NCI-H2227 treated with DMSO at 0.1 percent for 48 hours (cell line): ENCODE measurements at regions not wholly inside any gene's neighbourhood (a gene's known extent, or its start where the extent isn't known, plus 50 kb on each side); places are given as distances from the start of the nearest gene placed in this dataset.
"Not testable (repeated sequence)": the region's sequence is repeated elsewhere in the genome, so short reads cannot be mapped to it uniquely, and the experiment has no call there.

Experiments used
- DNase-seq: peaks from one replicate; lab custom pipeline; 2025; lab: John Stamatoyannopoulos, UW

DNA sequence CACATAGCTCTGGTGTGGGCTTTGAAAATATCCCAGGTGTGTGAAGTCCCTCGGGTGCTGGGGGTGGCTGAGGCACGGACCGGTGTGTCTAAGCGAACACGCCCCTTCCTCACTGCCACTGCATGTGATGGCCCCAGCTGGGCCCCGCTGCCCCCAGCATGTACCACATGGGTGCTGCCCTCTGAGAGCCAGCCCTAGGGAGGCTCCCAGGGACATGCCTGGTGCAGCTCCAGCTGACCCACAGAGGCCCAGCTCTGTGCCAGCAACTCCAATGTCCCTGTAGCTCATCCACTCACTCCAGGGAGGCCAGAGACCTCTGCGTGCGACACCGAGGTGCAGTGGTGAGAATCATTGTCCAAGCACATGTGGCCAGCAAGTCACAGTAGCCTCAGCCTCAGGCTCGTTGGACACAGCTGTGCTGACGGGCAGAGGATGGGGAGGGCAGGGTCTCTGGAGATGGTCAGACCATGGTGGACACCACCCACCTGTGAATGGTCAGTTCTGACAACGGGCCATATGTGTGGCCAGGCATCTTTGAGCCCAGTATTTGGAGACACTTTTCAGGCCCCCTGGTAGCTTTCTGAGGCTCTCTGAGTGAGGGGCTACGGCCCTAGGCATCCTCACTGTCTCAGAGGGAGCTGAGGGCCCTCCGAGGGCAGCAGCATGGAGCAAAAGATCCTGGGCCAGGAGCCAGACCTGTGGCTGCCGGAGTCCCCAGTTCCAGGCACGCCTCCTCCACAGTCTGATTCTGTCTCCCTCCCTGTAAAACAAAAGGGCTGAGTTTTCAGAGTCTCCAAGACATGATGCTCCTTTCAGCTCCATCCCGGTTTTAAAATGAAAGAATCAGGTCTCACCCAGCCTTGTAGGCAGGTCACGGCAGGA lies 220.7 kb downstream of the NDUFA10 start:
- DNase-seq, result no peak

DNA sequence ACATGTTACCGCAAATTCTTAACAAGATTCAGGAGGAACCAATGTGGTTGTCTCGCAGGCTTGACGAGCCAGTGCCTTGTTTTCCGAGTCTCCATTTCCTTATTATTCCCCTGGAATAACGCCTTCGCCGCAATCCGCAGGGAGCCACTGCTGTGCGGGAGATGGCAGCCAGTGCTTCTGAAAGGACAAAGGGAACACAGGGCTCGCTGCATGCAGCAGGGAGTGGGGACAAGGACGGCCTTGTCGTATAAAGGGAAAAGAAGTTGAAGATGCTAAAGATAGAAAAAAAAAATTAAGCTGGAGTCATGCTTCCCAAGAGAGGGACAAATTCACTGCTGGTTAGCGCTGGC lies 221.4 kb downstream of the NDUFA10 start:
- DNase-seq, result no peak

- DNase-seq, result no peak
Observed at GRCh38 chr2:239803102-239803765, 221.9 kb downstream of the NDUFA10 start.

DNA sequence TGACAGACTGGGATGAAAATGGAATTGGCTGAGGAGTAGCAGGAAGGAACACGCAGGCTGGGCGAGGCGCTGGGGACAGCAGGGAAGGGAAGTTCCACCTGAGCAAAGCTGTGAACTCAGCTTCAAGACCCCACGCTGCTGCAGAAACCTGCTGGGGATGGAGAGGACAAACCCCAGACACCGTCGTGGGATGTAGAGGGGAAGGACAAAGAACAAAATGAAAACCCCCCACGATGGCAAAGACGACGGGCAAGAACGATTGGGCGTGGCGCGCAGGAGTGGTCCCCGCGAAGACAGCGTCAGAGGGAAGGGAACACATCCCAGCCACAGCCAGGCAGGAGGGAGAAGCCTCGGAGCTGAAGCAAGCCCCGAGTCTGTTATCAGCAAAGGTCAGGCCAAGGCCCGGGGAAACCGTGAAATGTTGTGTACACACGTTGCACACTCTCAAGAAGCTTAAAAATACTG lies 222.9 kb downstream of the NDUFA10 start:
- DNase-seq, result no peak

DNA sequence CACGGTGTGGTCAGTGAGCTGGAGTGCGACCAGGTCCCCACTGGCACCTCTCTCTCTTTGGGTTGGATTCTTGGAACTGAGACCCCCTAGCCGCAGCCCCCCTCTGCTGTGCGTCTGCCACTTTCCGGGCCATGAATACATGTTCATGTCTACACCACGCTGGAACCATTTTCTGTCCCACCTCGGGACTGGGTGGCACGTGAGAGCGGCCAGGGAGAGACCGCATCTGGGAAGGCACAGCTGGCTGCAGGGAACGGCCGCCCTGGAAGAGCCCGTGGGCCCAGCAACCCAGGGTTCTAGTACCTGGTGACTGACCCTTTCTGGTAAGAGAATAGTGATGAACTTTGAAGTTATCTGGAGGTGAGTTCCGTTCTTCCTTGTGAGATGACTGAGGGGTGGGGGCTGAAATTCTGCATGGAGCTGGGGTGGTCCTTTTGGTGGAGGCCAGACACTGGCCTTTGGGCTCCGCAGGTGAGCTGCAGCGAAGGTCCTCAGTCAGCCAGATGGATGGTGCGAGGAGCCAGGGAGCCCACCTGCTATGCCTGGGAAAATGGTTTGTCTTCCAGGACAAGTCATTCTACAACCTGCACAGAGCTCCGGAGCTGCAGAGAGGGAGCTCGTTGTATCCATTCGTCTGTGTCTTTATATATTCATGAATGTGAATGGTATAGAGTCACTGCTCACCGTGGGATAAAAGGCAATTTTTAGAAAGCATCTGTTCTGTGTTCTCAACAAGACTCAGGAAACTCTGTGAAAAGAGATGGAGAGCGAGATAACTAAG lies 223.5 kb downstream of the NDUFA10 start:
- DNase-seq, result no peak

- DNase-seq, result no peak
Observed at GRCh38 chr2:239800785-239801386, 224.3 kb downstream of the NDUFA10 start.

- no peak for DNase-seq
Observed at GRCh38 chr2:239797316-239797715, 227.8 kb downstream of the NDUFA10 start.

GRCh38 chr2:239795761-239796160 lies 229.4 kb downstream of the NDUFA10 start:
- not testable (repeated sequence) for DNase-seq

DNA sequence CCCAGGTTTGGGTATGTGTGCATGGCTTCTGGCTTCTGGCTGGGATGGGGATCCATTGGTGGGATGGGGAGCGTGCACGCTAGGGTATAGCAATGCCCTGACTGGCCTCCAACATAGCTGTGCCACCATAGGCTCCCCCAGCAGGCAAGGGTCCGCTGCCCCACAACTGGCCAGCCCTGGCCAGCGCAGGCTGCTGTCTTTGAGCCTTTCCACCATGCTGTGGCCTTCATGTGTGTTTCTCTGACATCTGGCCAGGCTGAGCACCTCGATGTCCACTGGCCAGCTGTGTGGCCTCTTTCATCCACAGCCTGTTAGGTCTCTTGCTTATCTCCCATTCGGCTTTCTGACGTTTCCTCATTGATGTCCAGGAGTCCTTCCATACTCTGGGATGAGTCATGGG lies 231.3 kb downstream of the NDUFA10 start:
- no peak for DNase-seq

- no peak for DNase-seq
Observed at GRCh38 chr2:239793086-239793485, 232.1 kb downstream of the NDUFA10 start.

DNA sequence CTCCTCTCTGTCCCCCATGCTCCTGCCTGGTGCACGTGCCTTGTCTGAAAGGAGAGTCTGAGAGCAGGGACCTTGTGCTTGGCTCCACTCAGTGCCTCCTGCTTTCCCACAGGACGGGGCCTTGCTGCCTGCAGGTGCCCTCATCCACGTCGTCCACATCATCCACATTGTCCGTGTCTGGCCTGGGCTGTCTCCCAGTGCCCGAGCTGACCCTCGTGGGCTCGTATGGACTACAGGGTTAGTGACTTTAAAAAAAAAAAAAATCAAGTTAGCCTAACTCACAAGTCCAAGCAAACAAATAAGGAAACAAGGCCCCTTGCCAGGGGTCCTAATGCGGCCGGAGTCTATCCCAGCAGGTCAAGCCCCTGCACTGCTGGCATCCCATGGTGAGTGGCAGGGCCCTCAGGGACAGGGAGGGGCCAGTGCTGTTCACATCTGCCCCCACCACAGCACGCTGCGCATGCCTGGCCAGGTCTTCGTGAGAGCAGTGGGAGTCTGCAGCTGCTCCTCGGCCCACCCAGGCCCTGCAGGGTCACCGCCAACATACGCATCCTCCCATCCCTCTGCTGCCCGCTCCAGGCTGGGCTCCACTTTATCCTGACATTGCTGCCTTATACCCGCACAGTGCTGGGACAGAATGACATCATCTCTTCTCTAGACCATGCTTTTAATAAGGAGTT lies 232.6 kb downstream of the NDUFA10 start:
- DNase-seq, result no peak

DNA sequence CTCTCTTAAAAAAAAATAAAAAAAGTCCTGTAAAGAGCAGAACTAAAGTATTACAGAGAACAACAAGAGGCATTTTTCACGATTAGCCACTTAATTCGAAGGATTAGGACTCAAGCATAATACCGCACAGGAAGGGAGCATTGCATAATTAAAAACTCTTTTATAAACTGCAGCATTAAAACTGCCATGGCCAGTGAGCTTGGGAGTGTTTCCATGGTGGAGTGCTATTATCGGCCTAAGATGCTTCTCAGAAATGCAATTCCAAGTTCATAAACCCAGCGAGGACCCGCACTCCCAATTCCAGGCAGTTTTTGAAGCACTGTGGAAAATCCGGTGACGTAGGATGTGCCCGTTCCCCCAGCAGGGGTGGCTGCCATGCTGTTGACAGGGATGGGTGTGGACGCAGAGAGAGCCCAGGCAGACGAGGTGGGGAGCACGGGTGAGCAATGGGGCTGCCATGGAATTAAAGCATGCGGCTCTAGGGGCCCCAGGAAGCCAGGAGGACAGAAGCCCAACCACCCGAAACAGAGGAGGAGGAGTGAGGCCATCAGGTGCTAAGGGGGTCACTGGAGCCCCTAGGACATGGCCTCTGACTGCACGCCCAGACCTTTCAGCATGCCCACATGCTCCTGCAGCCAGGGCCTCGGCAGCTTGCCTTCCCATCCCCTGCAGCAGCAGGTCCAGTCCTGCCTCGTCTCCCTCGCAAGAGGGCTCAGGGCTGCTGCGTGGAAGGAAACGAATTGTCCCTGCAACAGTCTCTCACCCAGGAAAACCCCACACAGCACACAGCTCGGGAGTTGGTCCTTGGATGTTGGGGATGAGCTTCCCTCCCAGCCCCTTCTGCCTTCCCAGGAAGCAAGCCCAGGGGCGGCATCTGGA lies 233.4 kb downstream of the NDUFA10 start:
- no peak for DNase-seq

- DNase-seq, result no peak
Observed at GRCh38 chr2:239790721-239791120, 234.4 kb downstream of the NDUFA10 start.

DNA sequence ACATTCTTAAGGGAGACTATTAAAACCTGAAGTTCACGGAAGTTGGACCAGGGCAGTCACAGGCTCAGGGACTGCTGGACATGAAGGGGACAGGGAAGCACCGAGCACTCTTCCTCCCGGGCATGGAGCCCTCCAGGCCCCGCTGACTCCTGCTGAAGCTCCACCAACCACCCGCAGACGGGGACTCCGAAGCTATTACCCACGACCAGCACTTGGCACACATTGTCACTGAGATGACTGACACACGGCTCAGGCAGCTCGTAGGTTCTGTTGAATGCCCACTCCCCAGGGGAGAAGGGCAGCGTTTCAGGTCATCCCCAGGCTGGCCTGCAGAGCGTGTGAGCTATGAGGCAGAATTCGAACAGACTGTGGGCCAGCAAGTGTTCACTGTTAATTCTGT lies 234.8 kb downstream of the NDUFA10 start:
- DNase-seq, result no peak

DNA sequence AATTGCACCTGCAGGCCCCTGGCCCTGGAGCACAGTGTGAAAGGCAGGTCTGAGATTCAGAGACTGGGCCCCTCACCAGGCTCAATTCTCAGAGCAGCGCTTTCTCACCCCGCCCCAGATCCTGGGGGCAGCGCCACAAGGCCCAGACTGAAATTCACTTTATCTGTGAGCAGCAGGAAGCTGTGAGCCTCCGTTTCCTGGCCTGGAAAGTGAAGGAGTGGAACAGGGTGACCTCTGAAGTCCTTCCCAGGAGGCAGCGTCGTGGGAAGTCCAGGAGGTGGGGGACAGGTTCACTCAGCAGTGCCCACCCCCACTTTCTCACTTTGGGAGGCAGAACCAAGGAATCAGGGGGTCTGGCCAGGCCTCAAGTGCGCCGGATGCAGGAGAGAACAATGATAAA lies 235.4 kb downstream of the NDUFA10 start:
- no peak for DNase-seq

DNA sequence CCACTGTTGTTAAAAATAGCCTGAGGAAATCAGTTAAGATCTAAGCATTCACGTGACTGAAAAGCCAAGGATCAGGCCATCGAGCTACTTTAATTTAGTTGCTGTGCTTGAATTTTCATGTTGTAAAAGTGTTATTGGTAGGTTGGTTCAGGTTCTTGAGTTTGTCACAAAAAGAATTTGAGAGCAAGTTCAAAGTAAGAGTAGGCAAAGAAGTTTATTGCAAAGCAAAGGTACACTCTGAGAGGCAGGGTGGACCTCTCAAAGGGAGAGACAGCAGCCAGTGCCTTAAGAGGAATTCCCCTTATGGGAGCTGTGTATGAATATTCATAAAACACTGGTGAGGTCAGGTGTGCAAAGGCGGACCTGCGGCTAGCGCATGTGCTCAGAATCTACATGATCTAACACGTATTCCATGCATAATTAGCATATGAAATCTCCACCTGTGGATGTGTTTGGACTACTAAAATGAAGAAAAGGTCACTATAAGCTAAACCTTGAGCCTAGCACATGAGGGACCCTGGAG lies 236.5 kb downstream of the NDUFA10 start:
- no peak for DNase-seq

GRCh38 chr2:239787538-239788050 lies 237.5 kb downstream of the NDUFA10 start:
- DNase-seq, result no peak

- no peak for DNase-seq
Observed at GRCh38 chr2:239786791-239787190, 238.4 kb downstream of the NDUFA10 start.

- DNase-seq, result no peak
Observed at GRCh38 chr2:239781454-239781853, 243.7 kb downstream of the NDUFA10 start.
